PFSK-1 (cell line): ENCODE measurements at regions not wholly inside any gene's neighbourhood (a gene's known extent, or its start where the extent isn't known, plus 50 kb on each side); places are given as distances from the start of the nearest gene placed in this dataset.

ENCODE experiments used
- POLR2AphosphoS5 ChIP-seq: IDR thresholded peaks from 2 replicates; pipeline ENCODE4 v1.6.1; 2012; ENCODE audit warnings: low read depth, mild to moderate bottlenecking, control low read depth, low read length, moderate library complexity
- REST ChIP-seq, 2 experiments: IDR thresholded peaks; 2 replicates each; pipeline versions ENCODE4 v1.6.1 to v1.8.0; 2011 to 2012; ENCODE audit warnings: low read depth in 2 of 2, low read length in 2 of 2, control low read depth in 1 of 2, inconsistent platforms in 1 of 2, mild to moderate bottlenecking in 1 of 2, moderate library complexity in 1 of 2; ENCODE audit not compliant: insufficient read depth in 1 of 2
- SIN3A ChIP-seq: IDR thresholded peaks from 2 replicates; pipeline ENCODE4 v1.6.1; 2012; ENCODE audit warnings: mild to moderate bottlenecking, low read length, moderate library complexity, borderline replicate concordance; ENCODE audit not compliant: insufficient read depth

GRCh38 chr4:42344749-42345148 lies 52.5 kb upstream of the SHISA3 start:
- peak in 1 of 2 experiments; percentile 65; a peak in 1 of 4 replicates for TF ChIP-seq REST (IDR thresholded peaks at IDR 0.05; ENCODE audit: insufficient read depth in 1 of 2, low read depth in 2 of 2, low read length in 2 of 2)
- no peak for TF ChIP-seq SIN3A
- TF ChIP-seq POLR2AphosphoS5: no peak
